Activated CD4-positive, alpha-beta T cell treated with anti-CD3 and anti-CD28 coated beads for 36 hours (primary cell): ENCODE measurements at regions not wholly inside any gene's neighbourhood (a gene's known extent, or its start where the extent isn't known, plus 50 kb on each side); places are given as distances from the start of the nearest gene placed in this dataset.
"Not testable (repeated sequence)": the region's sequence is repeated elsewhere in the genome, so short reads cannot be mapped to it uniquely, and the experiment has no call there.

Source experiments
- ATAC-seq: fragments of 200-7000 bp; cut with Tn5 transposase; one replicate; pipeline ENCODE4 v1.10.0; 2021; ENCODE audit warnings: mild to moderate bottlenecking, moderate library complexity
- CTCF ChIA-PET: fragments of 350-600 bp; sonication (Branson Sonifier 250); formaldehyde crosslinking; loops from one replicate; lab custom pipeline; 2021; ENCODE audit warnings: antibody characterized with exemption; lab: Charles Lee
- POLR2A ChIA-PET: fragments of 350-600 bp; sonication (Branson Sonifier 250); formaldehyde crosslinking; loops from one replicate; lab custom pipeline; 2021; ENCODE audit warnings: antibody characterized with exemption, inconsistent platforms; lab: Charles Lee
- DNase-seq: peaks from one replicate; pipeline ENCODE4 v3.0.0-alpha.2; 2020
- H3K27ac Mint-ChIP-seq: one replicate; pipeline ENCODE4 v1.8.0; 2021; ENCODE audit warnings: mixed read lengths
- H3K27me3 Mint-ChIP-seq: one replicate; pipeline ENCODE4 v1.8.0; 2021; ENCODE audit warnings: mixed read lengths
- H3K36me3 Mint-ChIP-seq: one replicate; pipeline ENCODE4 v1.8.0; 2021; ENCODE audit warnings: low read depth, mixed read lengths
- H3K4me1 Mint-ChIP-seq: one replicate; pipeline ENCODE4 v1.8.0; 2021; ENCODE audit warnings: mixed read lengths
- H3K4me3 Mint-ChIP-seq: one replicate; pipeline ENCODE4 v1.8.0; 2021; ENCODE audit warnings: mild to moderate bottlenecking, moderate library complexity, mixed read lengths
- H3K9me3 Mint-ChIP-seq: one replicate; pipeline ENCODE4 v1.8.0; 2021; ENCODE audit warnings: low read depth, mixed read lengths
- intact Hi-C, 2 experiments: fragments of 100-400 bp; cut with DNase I in 1 of 2; cut with micrococcal nuclease in 1 of 2; formaldehyde crosslinking; loops; one replicate each; pipeline versions ENCODE4 v1.14.2 to v1.15.1; 2022 to 2024; cut with DNase I, micrococcal nuclease

- ATAC-seq (no peak), DNase-seq (no peak)
- ChIA-PET POLR2A (no interaction called here), CTCF (no interaction called here)
- H3K27me3 Mint-ChIP-seq = no peaks in the 10 kb centered on the region
- no peak overlapping the region for H3K27ac Mint-ChIP-seq
- H3K4me3 Mint-ChIP-seq = no peak overlapping the region
- H3K4me1 Mint-ChIP-seq = no peaks in the 10 kb centered on the region
- intact Hi-C loops = no loop called here
- peaks cover 19% of the 10 kb centered on the region for H3K9me3 Mint-ChIP-seq
- H3K36me3 Mint-ChIP-seq = no peaks in the 10 kb centered on the region
Observed at GRCh38 chr3:163468531-163469335, 1609.6 kb downstream of the SI start.

- intact Hi-C loops = no loop called here
- ChIA-PET CTCF (no interaction called here), POLR2A (no interaction called here)
- Mint-ChIP-seq H3K36me3 (no peaks in the 10 kb centered on the region), H3K27ac (no peak overlapping the region), H3K4me1 (no peaks in the 10 kb centered on the region), H3K9me3 (peaks cover 5% of the 10 kb centered on the region), H3K27me3 (no peaks in the 10 kb centered on the region), H3K4me3 (no peak overlapping the region)
- DNase-seq = no peak
- ATAC-seq = no peak
Observed at GRCh38 chr3:163462446-163462845, 1615.8 kb downstream of the SI start.

GRCh38 chr3:163450698-163451097 is 1627.6 kb downstream of the SI start:
- DNase-seq = no peak
- no peak overlapping the region for H3K4me3 Mint-ChIP-seq
- ChIA-PET POLR2A (no interaction called here), CTCF (no interaction called here)
- intact Hi-C loops = no loop called here
- peaks cover 11% of the 10 kb centered on the region for H3K9me3 Mint-ChIP-seq
- no peaks in the 10 kb centered on the region for H3K36me3 Mint-ChIP-seq
- no peaks in the 10 kb centered on the region for H3K27me3 Mint-ChIP-seq
- ATAC-seq = no peak
- no peak overlapping the region for H3K27ac Mint-ChIP-seq
- no peaks in the 10 kb centered on the region for H3K4me1 Mint-ChIP-seq

GRCh38 chr3:163438760-163439159 is 1639.5 kb downstream of the SI start:
- Mint-ChIP-seq H3K27ac (no peak overlapping the region), H3K9me3 (peaks cover under 1% of the 10 kb centered on the region), H3K4me3 (no peak overlapping the region), H3K27me3 (no peaks in the 10 kb centered on the region), H3K36me3 (no peaks in the 10 kb centered on the region), H3K4me1 (no peaks in the 10 kb centered on the region)
- POLR2A ChIA-PET = no interaction called here
- no peak for DNase-seq
- ATAC-seq = no peak
- CTCF ChIA-PET = no interaction called here
- intact Hi-C loops = no loop called here

GRCh38 chr3:163422671-163423070 is 1655.6 kb downstream of the SI start:
- no peak for DNase-seq
- intact Hi-C loops = no loop called here
- H3K36me3 Mint-ChIP-seq = no peaks in the 10 kb centered on the region

GRCh38 chr3:163391407-163392181 is 1686.7 kb downstream of the SI start:
- intact Hi-C loops = no loop called here
- Mint-ChIP-seq H3K27me3 (no peaks in the 10 kb centered on the region), H3K36me3 (no peaks in the 10 kb centered on the region), H3K9me3 (peaks cover 3% of the 10 kb centered on the region), H3K4me1 (no peaks in the 10 kb centered on the region), H3K27ac (no peak overlapping the region), H3K4me3 (no peak overlapping the region)
- POLR2A ChIA-PET = no interaction called here
- no peak for ATAC-seq
- CTCF ChIA-PET = no interaction called here
- DNase-seq = no peak

More at GRCh38 chr3:163422671-163423070, 1655.6 kb downstream of the SI start:
- ChIA-PET CTCF (no interaction called here), POLR2A (no interaction called here)
- no peak overlapping the region for H3K4me3 Mint-ChIP-seq
- no peaks in the 10 kb centered on the region for H3K27me3 Mint-ChIP-seq
- ATAC-seq = no peak
- peaks cover 5% of the 10 kb centered on the region for H3K9me3 Mint-ChIP-seq
- no peak overlapping the region for H3K27ac Mint-ChIP-seq
- no peaks in the 10 kb centered on the region for H3K4me1 Mint-ChIP-seq

GRCh38 chr3:163384383-163384782 is 1693.9 kb downstream of the SI start:
- DNase-seq = no peak
- no peak for ATAC-seq
- ChIA-PET CTCF (no interaction called here), POLR2A (no interaction called here)
- Mint-ChIP-seq H3K27me3 (no peaks in the 10 kb centered on the region), H3K36me3 (no peaks in the 10 kb centered on the region), H3K9me3 (peaks cover 3% of the 10 kb centered on the region), H3K4me1 (no peaks in the 10 kb centered on the region), H3K4me3 (no peak overlapping the region), H3K27ac (no peak overlapping the region)
- intact Hi-C loops = no loop called here

GRCh38 chr3:163382183-163382582 is 1696.1 kb downstream of the SI start:
- ChIA-PET CTCF (no interaction called here), POLR2A (no interaction called here)
- ATAC-seq = no peak
- H3K9me3 Mint-ChIP-seq = peaks cover 3% of the 10 kb centered on the region
- no peak overlapping the region for H3K4me3 Mint-ChIP-seq
- H3K27me3 Mint-ChIP-seq = no peaks in the 10 kb centered on the region
- no peaks in the 10 kb centered on the region for H3K4me1 Mint-ChIP-seq
- no peak overlapping the region for H3K27ac Mint-ChIP-seq
- no peak for DNase-seq
- no peaks in the 10 kb centered on the region for H3K36me3 Mint-ChIP-seq
- intact Hi-C loops = no loop called here

- intact Hi-C loops = no loop called here
- CTCF ChIA-PET = no interaction called here
- POLR2A ChIA-PET = no interaction called here
- DNase-seq (no peak), ATAC-seq (no peak)
- Mint-ChIP-seq H3K27me3 (no peaks in the 10 kb centered on the region), H3K4me3 (no peak overlapping the region), H3K9me3 (peaks cover 5% of the 10 kb centered on the region), H3K36me3 (no peaks in the 10 kb centered on the region), H3K4me1 (no peaks in the 10 kb centered on the region), H3K27ac (no peak overlapping the region)
Observed at GRCh38 chr3:163368168-163368567, 1710.1 kb downstream of the SI start.

GRCh38 chr3:163364717-163365116 is 1713.6 kb downstream of the SI start:
- H3K27ac Mint-ChIP-seq = no peak overlapping the region
- H3K36me3 Mint-ChIP-seq = no peaks in the 10 kb centered on the region
- H3K4me1 Mint-ChIP-seq = no peaks in the 10 kb centered on the region
- no peak for ATAC-seq
- no peak overlapping the region for H3K4me3 Mint-ChIP-seq
- intact Hi-C loops = no loop called here
- peaks cover 3% of the 10 kb centered on the region for H3K9me3 Mint-ChIP-seq
- ChIA-PET POLR2A (no interaction called here), CTCF (no interaction called here)
- DNase-seq = no peak
- no peaks in the 10 kb centered on the region for H3K27me3 Mint-ChIP-seq

GRCh38 chr3:163362151-163362550 is 1716.1 kb downstream of the SI start:
- ChIA-PET CTCF (no interaction called here), POLR2A (no interaction called here)
- no peak overlapping the region for H3K27ac Mint-ChIP-seq
- DNase-seq (no peak), ATAC-seq (no peak)
- peaks cover 5% of the 10 kb centered on the region for H3K9me3 Mint-ChIP-seq
- H3K36me3 Mint-ChIP-seq = no peaks in the 10 kb centered on the region
- H3K4me3 Mint-ChIP-seq = no peak overlapping the region
- H3K27me3 Mint-ChIP-seq = no peaks in the 10 kb centered on the region
- intact Hi-C loops = no loop called here
- no peaks in the 10 kb centered on the region for H3K4me1 Mint-ChIP-seq

- intact Hi-C loops, H3K9me3 Mint-ChIP-seq, H3K36me3 Mint-ChIP-seq, ATAC-seq, H3K4me3 Mint-ChIP-seq, CTCF ChIA-PET, H3K27me3 Mint-ChIP-seq, H3K4me1 Mint-ChIP-seq, DNase-seq, POLR2A ChIA-PET, H3K27ac Mint-ChIP-seq: not testable (repeated sequence)
Observed at GRCh38 chr3:163361357-163361878, 1716.9 kb downstream of the SI start.
